HG03521 (cell line): ENCODE measurements at regions not wholly inside any gene's neighbourhood (a gene's known extent, or its start where the extent isn't known, plus 50 kb on each side); places are given as distances from the start of the nearest gene placed in this dataset.
"Not testable (repeated sequence)": the region's sequence is repeated elsewhere in the genome, so short reads cannot be mapped to it uniquely, and the experiment has no call there.

Source experiments
- ATAC-seq: cut with Tn5 transposase; IDR thresholded peaks from one replicate; pipeline ENCODE4 v1.9.1; 2021; ENCODE audit warnings: mild to moderate bottlenecking, moderate library complexity; ENCODE audit not compliant: unreplicated experiment

- no peak for ATAC-seq
Measured at GRCh38 chr7:153510674-153511073, 541.5 kb upstream of the DPP6 start.

GRCh38 chr7:153514032-153514431 lies 538.2 kb upstream of the DPP6 start:
- no peak for ATAC-seq

GRCh38 chr7:153515359-153515758 lies 536.8 kb upstream of the DPP6 start:
- no peak for ATAC-seq

GRCh38 chr7:153518201-153518984 lies 533.8 kb upstream of the DPP6 start:
- no peak for ATAC-seq

GRCh38 chr7:153521370-153521769 lies 530.8 kb upstream of the DPP6 start:
- no peak for ATAC-seq

GRCh38 chr7:153522261-153522660 lies 529.9 kb upstream of the DPP6 start:
- no peak for ATAC-seq

- no peak for ATAC-seq
Measured at GRCh38 chr7:153523320-153524015, 528.7 kb upstream of the DPP6 start.

- no peak for ATAC-seq
Measured at GRCh38 chr7:153524070-153524601, 528.1 kb upstream of the DPP6 start.

GRCh38 chr7:153529100-153529499 lies 523.1 kb upstream of the DPP6 start:
- no peak for ATAC-seq

- ATAC-seq, result no peak
Measured at GRCh38 chr7:153529651-153530165, 522.5 kb upstream of the DPP6 start.

GRCh38 chr7:153530441-153530840 lies 521.8 kb upstream of the DPP6 start:
- no peak for ATAC-seq

GRCh38 chr7:153532326-153532725 lies 519.9 kb upstream of the DPP6 start:
- ATAC-seq, result no peak

GRCh38 chr7:153537271-153537670 lies 514.9 kb upstream of the DPP6 start:
- ATAC-seq, result no peak

- no peak for ATAC-seq
Measured at GRCh38 chr7:153541903-153542302, 510.3 kb upstream of the DPP6 start.

GRCh38 chr7:153543232-153543631 lies 509.0 kb upstream of the DPP6 start:
- no peak for ATAC-seq

GRCh38 chr7:153550173-153550572 lies 502.0 kb upstream of the DPP6 start:
- no peak for ATAC-seq

GRCh38 chr7:153564391-153564790 lies 487.8 kb upstream of the DPP6 start:
- ATAC-seq, result no peak

- no peak for ATAC-seq
Measured at GRCh38 chr7:153566324-153566723, 485.9 kb upstream of the DPP6 start.

GRCh38 chr7:153567426-153567825 lies 484.8 kb upstream of the DPP6 start:
- no peak for ATAC-seq

- not testable (repeated sequence) for ATAC-seq
Measured at GRCh38 chr7:153569520-153569919, 482.7 kb upstream of the DPP6 start.

- ATAC-seq, result no peak
Measured at GRCh38 chr7:153576096-153576495, 476.1 kb upstream of the DPP6 start.

- ATAC-seq, result no peak
Measured at GRCh38 chr7:153581419-153581818, 470.8 kb upstream of the DPP6 start.
